ENCODE measurements at regions not wholly inside any gene's neighbourhood (a gene's known extent, or its start where the extent isn't known, plus 50 kb on each side); places are given as distances from the start of the nearest gene placed in this dataset.

DNA sequence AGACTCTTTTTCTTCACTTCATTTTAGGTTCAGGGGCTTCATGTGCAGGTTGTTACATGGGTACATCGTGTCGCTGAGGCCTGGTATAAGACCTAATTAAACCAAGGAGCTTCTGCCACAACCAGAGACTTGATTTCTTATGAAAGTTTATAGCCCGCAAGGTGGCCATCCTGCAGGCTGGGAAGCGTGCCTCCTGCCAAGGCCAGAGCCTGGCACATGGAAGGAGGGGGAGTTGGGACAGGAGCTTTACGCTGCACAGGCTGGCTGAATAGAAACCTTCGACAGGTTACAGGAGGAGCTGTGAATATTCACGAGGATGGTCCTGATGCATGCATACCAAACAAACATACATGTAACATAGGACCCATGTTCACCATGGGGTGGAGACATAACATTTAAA lies 50.1 kb upstream of the SIMC1 start (continued):
- TF ChIP-seq CHD4 (IDR thresholded peaks at IDR 0.05; ENCODE audit: borderline replicate concordance, low read length): no peak
- TF ChIP-seq DZIP1 (CRISPR knock-in tag; IDR thresholded peaks at IDR 0.05): no peak

Data from HepG2 (cell line).